Astrocyte (in vitro differentiated cells and primary cell): ENCODE measurements at regions not wholly inside any gene's neighbourhood (a gene's known extent, or its start where the extent isn't known, plus 50 kb on each side); places are given as distances from the start of the nearest gene placed in this dataset.

Experiments used
- CTCF ChIP-seq: IDR thresholded peaks from 2 replicates; pipeline ENCODE4 v1.5.1; 2011; ENCODE audit warnings: low read depth, mild to moderate bottlenecking, inconsistent platforms, low read length, moderate library complexity; ENCODE audit not compliant: insufficient read depth
- EZH2 ChIP-seq: IDR thresholded peaks from 2 replicates; pipeline ENCODE4 v1.6.1; 2012; ENCODE audit warnings: mild to moderate bottlenecking, low read length, inconsistent platforms; ENCODE audit not compliant: insufficient read depth

- TF ChIP-seq CTCF (no peak), EZH2 (no peak)
Measured at GRCh38 chr14:82112210-82112839, 578.7 kb upstream of the SEL1L start.
